ENCODE measurements at regions not wholly inside any gene's neighbourhood (a gene's known extent, or its start where the extent isn't known, plus 50 kb on each side); places are given as distances from the start of the nearest gene placed in this dataset.

DNA sequence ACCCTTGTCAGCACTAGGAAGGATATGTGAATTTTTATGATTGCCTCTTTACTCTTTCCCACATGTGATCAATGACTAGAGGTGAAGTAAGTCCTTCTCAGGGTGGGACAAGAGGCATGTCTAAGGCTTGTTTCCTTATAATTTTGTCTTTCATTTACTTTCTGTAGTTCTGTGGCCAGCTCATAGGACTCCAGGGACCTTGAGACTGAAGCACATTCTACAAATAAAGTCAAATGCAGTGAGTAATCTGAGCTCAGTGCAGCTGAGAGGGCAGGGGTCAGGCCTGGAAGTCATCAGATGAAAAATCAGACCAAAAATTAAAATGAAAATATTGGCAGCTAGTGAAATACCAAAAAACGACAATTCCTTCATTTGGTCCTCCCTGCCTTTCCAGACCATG lies 424.7 kb upstream of the THBS1 start:
- TF ChIP-seq, protein P1, sequence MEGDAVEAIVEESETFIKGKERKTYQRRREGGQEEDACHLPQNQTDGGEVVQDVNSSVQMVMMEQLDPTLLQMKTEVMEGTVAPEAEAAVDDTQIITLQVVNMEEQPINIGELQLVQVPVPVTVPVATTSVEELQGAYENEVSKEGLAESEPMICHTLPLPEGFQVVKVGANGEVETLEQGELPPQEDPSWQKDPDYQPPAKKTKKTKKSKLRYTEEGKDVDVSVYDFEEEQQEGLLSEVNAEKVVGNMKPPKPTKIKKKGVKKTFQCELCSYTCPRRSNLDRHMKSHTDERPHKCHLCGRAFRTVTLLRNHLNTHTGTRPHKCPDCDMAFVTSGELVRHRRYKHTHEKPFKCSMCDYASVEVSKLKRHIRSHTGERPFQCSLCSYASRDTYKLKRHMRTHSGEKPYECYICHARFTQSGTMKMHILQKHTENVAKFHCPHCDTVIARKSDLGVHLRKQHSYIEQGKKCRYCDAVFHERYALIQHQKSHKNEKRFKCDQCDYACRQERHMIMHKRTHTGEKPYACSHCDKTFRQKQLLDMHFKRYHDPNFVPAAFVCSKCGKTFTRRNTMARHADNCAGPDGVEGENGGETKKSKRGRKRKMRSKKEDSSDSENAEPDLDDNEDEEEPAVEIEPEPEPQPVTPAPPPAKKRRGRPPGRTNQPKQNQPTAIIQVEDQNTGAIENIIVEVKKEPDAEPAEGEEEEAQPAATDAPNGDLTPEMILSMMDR (IDR thresholded peaks at IDR 0.05; ENCODE audit: low read length) = no peak
- TF ChIP-seq EZH2 (optimal IDR thresholded peaks at IDR 0.05; ENCODE audit: low read depth, low read length) (no peak), EZH2phosphoT487 (IDR thresholded peaks at IDR 0.05; ENCODE audit: low read length) (no peak)

All from MM.1S (cell line).